ENCODE measurements at regions not wholly inside any gene's neighbourhood (a gene's known extent, or its start where the extent isn't known, plus 50 kb on each side); places are given as distances from the start of the nearest gene placed in this dataset.

GRCh38 chr7:8931906-8932646 lies 498.7 kb downstream of the NXPH1 start:
- no peak for ATAC-seq (ENCODE audit: insufficient number of reproducible peaks, low FRiP score, low read depth)
- H3K27ac ChIP-seq: no peak overlapping the region
- TF ChIP-seq CTCF (IDR thresholded peaks at IDR 0.05): no peak
- DNase-seq (ENCODE audit: low spot score): no peak
- no peaks in the 10 kb centered on the region for H3K9me3 ChIP-seq
- H3K27me3 ChIP-seq (replicated peaks; ENCODE audit: insufficient read depth): no peaks in the 10 kb centered on the region
- no peaks in the 10 kb centered on the region for H3K36me3 ChIP-seq
- no peaks in the 10 kb centered on the region for H3K4me1 ChIP-seq (ENCODE audit: control insufficient read depth in 1 of 2, low read depth in 2 of 2)
- no peak overlapping the region for H3K4me3 ChIP-seq

GRCh38 chr7:8932751-8933150 lies 499.3 kb downstream of the NXPH1 start:
- Histone ChIP-seq H3K4me1 (ENCODE audit: control insufficient read depth in 1 of 2, low read depth in 2 of 2) (no peaks in the 10 kb centered on the region), H3K4me3 (no peak overlapping the region), H3K36me3 (no peaks in the 10 kb centered on the region), H3K27ac (no peak overlapping the region), H3K27me3 (replicated peaks; ENCODE audit: insufficient read depth) (no peaks in the 10 kb centered on the region), H3K9me3 (no peaks in the 10 kb centered on the region)
- no peak for TF ChIP-seq CTCF (IDR thresholded peaks at IDR 0.05)
- ATAC-seq (ENCODE audit: insufficient number of reproducible peaks, low FRiP score, low read depth): no peak
- DNase-seq (ENCODE audit: low spot score): no peak

- no peak for ATAC-seq (ENCODE audit: insufficient number of reproducible peaks, low FRiP score, low read depth)
- no peak for TF ChIP-seq CTCF (IDR thresholded peaks at IDR 0.05)
Measured at GRCh38 chr7:8937204-8937603, 503.8 kb downstream of the NXPH1 start.

GRCh38 chr7:8938044-8938805 lies 504.8 kb downstream of the NXPH1 start:
- H3K36me3 ChIP-seq: no peaks in the 10 kb centered on the region
- ATAC-seq (ENCODE audit: insufficient number of reproducible peaks, low FRiP score, low read depth) (no peak), DNase-seq (ENCODE audit: low spot score) (no peak)
- TF ChIP-seq CTCF (IDR thresholded peaks at IDR 0.05): no peak
- H3K9me3 ChIP-seq: no peaks in the 10 kb centered on the region
- H3K27me3 ChIP-seq (replicated peaks; ENCODE audit: insufficient read depth): no peaks in the 10 kb centered on the region
- H3K27ac ChIP-seq: no peak overlapping the region
- H3K4me1 ChIP-seq (ENCODE audit: control insufficient read depth in 1 of 2, low read depth in 2 of 2): no peaks in the 10 kb centered on the region
- H3K4me3 ChIP-seq: no peak overlapping the region

More at GRCh38 chr7:8937204-8937603, 503.8 kb downstream of the NXPH1 start:
- Histone ChIP-seq H3K4me1 (ENCODE audit: control insufficient read depth in 1 of 2, low read depth in 2 of 2) (no peaks in the 10 kb centered on the region), H3K36me3 (no peaks in the 10 kb centered on the region), H3K27me3 (replicated peaks; ENCODE audit: insufficient read depth) (no peaks in the 10 kb centered on the region), H3K4me3 (no peak overlapping the region), H3K9me3 (no peaks in the 10 kb centered on the region), H3K27ac (no peak overlapping the region)
- no peak for DNase-seq (ENCODE audit: low spot score)

GRCh38 chr7:8939446-8939845 lies 506.0 kb downstream of the NXPH1 start:
- TF ChIP-seq CTCF (IDR thresholded peaks at IDR 0.05): no peak
- Histone ChIP-seq H3K27ac (no peak overlapping the region), H3K9me3 (no peaks in the 10 kb centered on the region), H3K36me3 (no peaks in the 10 kb centered on the region), H3K27me3 (replicated peaks; ENCODE audit: insufficient read depth) (no peaks in the 10 kb centered on the region), H3K4me1 (ENCODE audit: control insufficient read depth in 1 of 2, low read depth in 2 of 2) (no peaks in the 10 kb centered on the region), H3K4me3 (no peak overlapping the region)
- ATAC-seq (ENCODE audit: insufficient number of reproducible peaks, low FRiP score, low read depth) (no peak), DNase-seq (ENCODE audit: low spot score) (no peak)

Measured in thoracic aorta (tissue), 2 donors.